ENCODE measurements at regions not wholly inside any gene's neighbourhood (a gene's known extent, or its start where the extent isn't known, plus 50 kb on each side); places are given as distances from the start of the nearest gene placed in this dataset.

DNA sequence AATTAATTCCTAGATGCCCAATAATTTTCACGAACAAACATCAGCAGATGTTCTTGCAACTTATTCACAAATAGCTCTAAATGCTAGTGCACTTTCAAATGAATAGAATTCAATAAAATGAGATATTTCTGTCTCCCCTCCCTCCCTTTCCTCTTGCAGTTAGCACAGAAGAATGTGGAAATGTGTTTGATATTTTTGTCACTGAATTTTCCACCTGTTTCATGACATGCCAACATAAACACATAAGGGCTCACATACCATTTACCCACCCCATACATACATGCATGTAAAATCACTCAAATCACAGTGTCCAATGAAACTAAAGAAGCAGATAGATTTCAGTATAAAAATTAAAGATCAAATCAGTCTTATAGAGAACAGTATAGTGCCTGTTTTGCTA is 746.9 kb upstream of the MARCKS start:
- TF ChIP-seq EZH2 (IDR thresholded peaks at IDR 0.05; ENCODE audit: borderline replicate concordance, low read length) = no peak
- TF ChIP-seq, protein P1, sequence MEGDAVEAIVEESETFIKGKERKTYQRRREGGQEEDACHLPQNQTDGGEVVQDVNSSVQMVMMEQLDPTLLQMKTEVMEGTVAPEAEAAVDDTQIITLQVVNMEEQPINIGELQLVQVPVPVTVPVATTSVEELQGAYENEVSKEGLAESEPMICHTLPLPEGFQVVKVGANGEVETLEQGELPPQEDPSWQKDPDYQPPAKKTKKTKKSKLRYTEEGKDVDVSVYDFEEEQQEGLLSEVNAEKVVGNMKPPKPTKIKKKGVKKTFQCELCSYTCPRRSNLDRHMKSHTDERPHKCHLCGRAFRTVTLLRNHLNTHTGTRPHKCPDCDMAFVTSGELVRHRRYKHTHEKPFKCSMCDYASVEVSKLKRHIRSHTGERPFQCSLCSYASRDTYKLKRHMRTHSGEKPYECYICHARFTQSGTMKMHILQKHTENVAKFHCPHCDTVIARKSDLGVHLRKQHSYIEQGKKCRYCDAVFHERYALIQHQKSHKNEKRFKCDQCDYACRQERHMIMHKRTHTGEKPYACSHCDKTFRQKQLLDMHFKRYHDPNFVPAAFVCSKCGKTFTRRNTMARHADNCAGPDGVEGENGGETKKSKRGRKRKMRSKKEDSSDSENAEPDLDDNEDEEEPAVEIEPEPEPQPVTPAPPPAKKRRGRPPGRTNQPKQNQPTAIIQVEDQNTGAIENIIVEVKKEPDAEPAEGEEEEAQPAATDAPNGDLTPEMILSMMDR (IDR thresholded peaks at IDR 0.05; ENCODE audit: low read length) = no peak
- no peaks in the 10 kb centered on the region for H3K79me2 ChIP-seq (ENCODE audit: insufficient read depth, low read length)
- H3K9ac ChIP-seq (ENCODE audit: low read length) = no peak overlapping the region
- H3K27me3 ChIP-seq (ENCODE audit: insufficient read depth, low read length) = no peaks in the 10 kb centered on the region
- H4K20me1 ChIP-seq (ENCODE audit: insufficient read depth, low read length) = no peaks in the 10 kb centered on the region
- no peak overlapping the region for H3K4me2 ChIP-seq (ENCODE audit: low read length)
- no peak overlapping the region for H3K27ac ChIP-seq (ENCODE audit: low read depth, low read length, poor library complexity, severe bottlenecking)
- H3K9me3 ChIP-seq (ENCODE audit: low read length) = no peaks in the 10 kb centered on the region
- no peak overlapping the region for H2AFZ ChIP-seq (ENCODE audit: low read length)
- no peaks in the 10 kb centered on the region for H3K9me2 ChIP-seq (ENCODE audit: low read depth, low read length)
- no peaks in the 10 kb centered on the region for H3K36me3 ChIP-seq (ENCODE audit: insufficient read depth, low read length)
- H3K4me1 ChIP-seq (ENCODE audit: insufficient read depth, low read length, severe bottlenecking) = no peaks in the 10 kb centered on the region
- H3K4me3 ChIP-seq (ENCODE audit: low read depth, low read length, poor library complexity, severe bottlenecking) = no peak overlapping the region
- H3F3A ChIP-seq (ENCODE audit: insufficient read depth, low read length) = no peaks in the 10 kb centered on the region

GRCh38 chr6:113111550-113111949 is 745.6 kb upstream of the MARCKS start:
- H3K27me3 ChIP-seq (ENCODE audit: insufficient read depth, low read length) = no peaks in the 10 kb centered on the region
- no peak overlapping the region for H3K4me2 ChIP-seq (ENCODE audit: low read length)
- H3K27ac ChIP-seq (ENCODE audit: low read depth, low read length, poor library complexity, severe bottlenecking) = no peak overlapping the region
- H3K79me2 ChIP-seq (ENCODE audit: insufficient read depth, low read length) = no peaks in the 10 kb centered on the region
- H2AFZ ChIP-seq (ENCODE audit: low read length) = no peak overlapping the region
- TF ChIP-seq, protein P1 (IDR thresholded peaks at IDR 0.05; ENCODE audit: low read length) = no peak
- TF ChIP-seq EZH2 (IDR thresholded peaks at IDR 0.05; ENCODE audit: borderline replicate concordance, low read length) = no peak
- no peaks in the 10 kb centered on the region for H3K36me3 ChIP-seq (ENCODE audit: insufficient read depth, low read length)
- H3K9me2 ChIP-seq (ENCODE audit: low read depth, low read length) = no peaks in the 10 kb centered on the region
- H4K20me1 ChIP-seq (ENCODE audit: insufficient read depth, low read length) = no peaks in the 10 kb centered on the region
- no peaks in the 10 kb centered on the region for H3K9me3 ChIP-seq (ENCODE audit: low read length)
- no peaks in the 10 kb centered on the region for H3F3A ChIP-seq (ENCODE audit: insufficient read depth, low read length)
- H3K4me3 ChIP-seq (ENCODE audit: low read depth, low read length, poor library complexity, severe bottlenecking) = no peak overlapping the region
- H3K9ac ChIP-seq (ENCODE audit: low read length) = no peak overlapping the region
- H3K4me1 ChIP-seq (ENCODE audit: insufficient read depth, low read length, severe bottlenecking) = no peaks in the 10 kb centered on the region

- H2AFZ ChIP-seq (ENCODE audit: low read length) = no peak overlapping the region
- TF ChIP-seq, protein P1 (IDR thresholded peaks at IDR 0.05; ENCODE audit: low read length) = no peak
- TF ChIP-seq EZH2 (IDR thresholded peaks at IDR 0.05; ENCODE audit: borderline replicate concordance, low read length) = no peak
Observed at GRCh38 chr6:113112086-113112485, 745.1 kb upstream of the MARCKS start.

More at GRCh38 chr6:113112086-113112485, 745.1 kb upstream of the MARCKS start:
- H3K79me2 ChIP-seq (ENCODE audit: insufficient read depth, low read length) = no peaks in the 10 kb centered on the region
- H3K4me1 ChIP-seq (ENCODE audit: insufficient read depth, low read length, severe bottlenecking) = no peaks in the 10 kb centered on the region
- H3K27ac ChIP-seq (ENCODE audit: low read depth, low read length, poor library complexity, severe bottlenecking) = no peak overlapping the region
- no peaks in the 10 kb centered on the region for H3F3A ChIP-seq (ENCODE audit: insufficient read depth, low read length)
- no peaks in the 10 kb centered on the region for H4K20me1 ChIP-seq (ENCODE audit: insufficient read depth, low read length)
- H3K4me3 ChIP-seq (ENCODE audit: low read depth, low read length, poor library complexity, severe bottlenecking) = no peak overlapping the region
- H3K9ac ChIP-seq (ENCODE audit: low read length) = no peak overlapping the region
- no peaks in the 10 kb centered on the region for H3K36me3 ChIP-seq (ENCODE audit: insufficient read depth, low read length)
- H3K9me3 ChIP-seq (ENCODE audit: low read length) = no peaks in the 10 kb centered on the region
- H3K9me2 ChIP-seq (ENCODE audit: low read depth, low read length) = no peaks in the 10 kb centered on the region
- H3K4me2 ChIP-seq (ENCODE audit: low read length) = no peak overlapping the region
- no peaks in the 10 kb centered on the region for H3K27me3 ChIP-seq (ENCODE audit: insufficient read depth, low read length)
